Kidney (tissue), 13 donors: ENCODE measurements at regions not wholly inside any gene's neighbourhood (a gene's known extent, or its start where the extent isn't known, plus 50 kb on each side); places are given as distances from the start of the nearest gene placed in this dataset.

Experiments
- DNase-seq, 5 donors: peaks; one replicate each; pipeline ENCODE4 v3.0.0-alpha.2; 2013 to 2020
- FAIRE-seq: peaks from 2 replicates; lab custom pipeline; 2012; peaks lifted over from hg19 to GRCh38; lab: Jason Lieb, UNC
- H3K27ac ChIP-seq, 2 donors: one replicate each; pipeline ENCODE4 v1.7.0; 2013; ENCODE audit warnings: low read depth in 2 of 2, low read length in 2 of 2, inconsistent platforms in 1 of 2
- H3K27me3 ChIP-seq: one replicate; pipeline ENCODE4 v1.7.1; 2013; ENCODE audit warnings: low read length, inconsistent platforms; ENCODE audit not compliant: control insufficient read depth, insufficient read depth
- H3K36me3 ChIP-seq, 3 donors: one replicate each; pipeline versions ENCODE4 v1.7.0 to v1.7.1; 2013; ENCODE audit warnings: low read length in 3 of 3, control low read depth in 1 of 3, inconsistent platforms in 1 of 3; ENCODE audit not compliant: insufficient read depth in 3 of 3, control insufficient read depth in 2 of 3
- H3K4me1 ChIP-seq, 3 donors: one replicate each; pipeline versions ENCODE4 v1.7.0 to v1.7.1; 2013; ENCODE audit warnings: low read length in 3 of 3, inconsistent platforms in 1 of 3, low read depth in 1 of 3; ENCODE audit not compliant: control insufficient read depth in 2 of 3, insufficient read depth in 2 of 3
- H3K4me3 ChIP-seq, 3 donors: one replicate each; pipeline versions ENCODE4 v1.7.0 to v1.8.1; 2013; ENCODE audit warnings: low read length in 3 of 3, control low read depth in 1 of 3, inconsistent platforms in 1 of 3
- H3K9ac ChIP-seq, 3 donors: one replicate each; pipeline versions ENCODE4 v1.7.0 to v1.7.1; 2013; ENCODE audit warnings: low read length in 3 of 3, control low read depth in 1 of 3, inconsistent platforms in 1 of 3
- H3K9me3 ChIP-seq, 3 donors: one replicate each; pipeline versions ENCODE4 v1.7.0 to v1.7.1; 2013; ENCODE audit warnings: low read length in 3 of 3, control low read depth in 1 of 3, inconsistent platforms in 1 of 3; ENCODE audit not compliant: control insufficient read depth in 2 of 3, insufficient read depth in 1 of 3
- CTCF ChIP-seq: IDR thresholded peaks from 3 replicates; pipeline ENCODE4 v1.5.1; 2012; ENCODE audit warnings: mild to moderate bottlenecking, moderate library complexity, borderline replicate concordance; ENCODE audit not compliant: insufficient read depth; ENCODE audit errors: extremely low read depth
- intact Hi-C: fragments of 100-400 bp; cut with DNase I; formaldehyde crosslinking; loops from one replicate; pipeline ENCODE4 v1.11.1; 2022
- donor health status: control.
- donor health status: control.
- donor health status: control.
- donor health status: control.
- donor health status: control.
- donor health status: DM: yes; HTN: yes; CAD: no.
- donor health status: Normal renal cell carcinoma (clear cell type).

- Histone ChIP-seq H3K9ac (no peak overlapping the region), H3K36me3 (no peaks in the 10 kb centered on the region), H3K9me3 (no peaks in the 10 kb centered on the region), H3K4me1 (no peaks in the 10 kb centered on the region), H3K4me3 (no peak overlapping the region), H3K27ac (no peak overlapping the region), H3K27me3 (no peaks in the 10 kb centered on the region)
- intact Hi-C loops, result no loop called here
- DNase-seq, result no peak
- TF ChIP-seq CTCF, result no peak
- no peak for FAIRE-seq
Observed at GRCh38 chr6:8655670-8656454, 220.5 kb upstream of the SLC35B3 start.

GRCh38 chr6:8652710-8653109 lies 217.4 kb upstream of the SLC35B3 start:
- Histone ChIP-seq H3K27me3 (no peaks in the 10 kb centered on the region), H3K9ac (no peak overlapping the region), H3K4me1 (no peaks in the 10 kb centered on the region), H3K27ac (no peak overlapping the region), H3K4me3 (no peak overlapping the region), H3K9me3 (no peaks in the 10 kb centered on the region), H3K36me3 (no peaks in the 10 kb centered on the region)
- intact Hi-C loops, result no loop called here
- TF ChIP-seq CTCF, result no peak
- FAIRE-seq, result no peak
- DNase-seq, result no peak

GRCh38 chr6:8651998-8652397 lies 216.7 kb upstream of the SLC35B3 start:
- Histone ChIP-seq H3K4me1 (no peaks in the 10 kb centered on the region), H3K27me3 (no peaks in the 10 kb centered on the region), H3K9me3 (no peaks in the 10 kb centered on the region), H3K9ac (no peak overlapping the region), H3K36me3 (no peaks in the 10 kb centered on the region), H3K4me3 (no peak overlapping the region), H3K27ac (no peak overlapping the region)
- intact Hi-C loops, result no loop called here
- TF ChIP-seq CTCF, result no peak
- FAIRE-seq (no peak), DNase-seq (no peak)
